ENCODE measurements at regions not wholly inside any gene's neighbourhood (a gene's known extent, or its start where the extent isn't known, plus 50 kb on each side); places are given as distances from the start of the nearest gene placed in this dataset.

- Histone ChIP-seq H3K27ac (no peak overlapping the region), H3K36me3 (no peaks in the 10 kb centered on the region), H3K9me3 (no peaks in the 10 kb centered on the region), H3K4me3 (no peak overlapping the region), H3K27me3 (no peaks in the 10 kb centered on the region), H3K4me1 (no peaks in the 10 kb centered on the region)
- TF ChIP-seq, protein P1, sequence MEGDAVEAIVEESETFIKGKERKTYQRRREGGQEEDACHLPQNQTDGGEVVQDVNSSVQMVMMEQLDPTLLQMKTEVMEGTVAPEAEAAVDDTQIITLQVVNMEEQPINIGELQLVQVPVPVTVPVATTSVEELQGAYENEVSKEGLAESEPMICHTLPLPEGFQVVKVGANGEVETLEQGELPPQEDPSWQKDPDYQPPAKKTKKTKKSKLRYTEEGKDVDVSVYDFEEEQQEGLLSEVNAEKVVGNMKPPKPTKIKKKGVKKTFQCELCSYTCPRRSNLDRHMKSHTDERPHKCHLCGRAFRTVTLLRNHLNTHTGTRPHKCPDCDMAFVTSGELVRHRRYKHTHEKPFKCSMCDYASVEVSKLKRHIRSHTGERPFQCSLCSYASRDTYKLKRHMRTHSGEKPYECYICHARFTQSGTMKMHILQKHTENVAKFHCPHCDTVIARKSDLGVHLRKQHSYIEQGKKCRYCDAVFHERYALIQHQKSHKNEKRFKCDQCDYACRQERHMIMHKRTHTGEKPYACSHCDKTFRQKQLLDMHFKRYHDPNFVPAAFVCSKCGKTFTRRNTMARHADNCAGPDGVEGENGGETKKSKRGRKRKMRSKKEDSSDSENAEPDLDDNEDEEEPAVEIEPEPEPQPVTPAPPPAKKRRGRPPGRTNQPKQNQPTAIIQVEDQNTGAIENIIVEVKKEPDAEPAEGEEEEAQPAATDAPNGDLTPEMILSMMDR (IDR thresholded peaks at IDR 0.05): no peak
- no peak for DNase-seq (ENCODE audit: low spot score)
These were observed 224.7 kb downstream of the SOX9 start for GRCh38 chr17:72345536-72345935.

DNA sequence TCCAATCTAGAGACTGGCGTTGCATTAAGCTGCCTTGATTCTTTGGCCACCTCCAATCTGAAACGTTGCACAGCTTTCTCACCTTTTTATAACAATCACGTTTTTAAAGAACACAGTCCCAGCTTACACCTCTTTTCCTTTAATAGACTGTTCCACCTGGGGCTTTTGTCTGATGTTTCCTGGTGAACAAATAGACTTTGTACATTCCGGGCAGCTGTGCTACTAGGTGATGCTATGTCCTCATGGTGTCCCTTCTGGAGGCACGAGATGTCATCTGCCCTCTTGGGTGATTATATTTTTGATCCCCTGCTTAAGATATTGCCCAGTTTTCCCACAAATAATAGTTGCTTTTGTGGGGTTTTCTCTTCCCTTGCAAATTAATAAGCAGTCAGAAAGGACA, 225.5 kb downstream of the SOX9 start:
- Histone ChIP-seq H3K4me1 (no peaks in the 10 kb centered on the region), H3K36me3 (no peaks in the 10 kb centered on the region), H3K27me3 (no peaks in the 10 kb centered on the region), H3K27ac (no peak overlapping the region), H3K9me3 (no peaks in the 10 kb centered on the region), H3K4me3 (no peak overlapping the region)
- DNase-seq (ENCODE audit: low spot score): no peak
- TF ChIP-seq, protein P1 (IDR thresholded peaks at IDR 0.05): no peak

GRCh38 chr17:72349011-72349410, 228.2 kb downstream of the SOX9 start:
- H3K27me3 ChIP-seq: no peaks in the 10 kb centered on the region

GRCh38 chr17:72349491-72349995, 228.7 kb downstream of the SOX9 start:
- Histone ChIP-seq H3K4me1 (no peaks in the 10 kb centered on the region), H3K27ac (no peak overlapping the region), H3K9me3 (peaks cover 0 to 5% of the 10 kb centered on the region in 2 donors), H3K27me3 (no peaks in the 10 kb centered on the region), H3K4me3 (no peak overlapping the region), H3K36me3 (no peaks in the 10 kb centered on the region)
- no peak for DNase-seq (ENCODE audit: low spot score)
- TF ChIP-seq, protein P1 (IDR thresholded peaks at IDR 0.05): no peak

More at GRCh38 chr17:72349011-72349410, 228.2 kb downstream of the SOX9 start:
- Histone ChIP-seq H3K27ac (no peak overlapping the region), H3K9me3 (peaks cover 0 to 3% of the 10 kb centered on the region in 2 donors), H3K4me1 (no peaks in the 10 kb centered on the region), H3K36me3 (no peaks in the 10 kb centered on the region), H3K4me3 (no peak overlapping the region)
- no peak for DNase-seq (ENCODE audit: low spot score)
- TF ChIP-seq, protein P1 (IDR thresholded peaks at IDR 0.05): no peak

DNA sequence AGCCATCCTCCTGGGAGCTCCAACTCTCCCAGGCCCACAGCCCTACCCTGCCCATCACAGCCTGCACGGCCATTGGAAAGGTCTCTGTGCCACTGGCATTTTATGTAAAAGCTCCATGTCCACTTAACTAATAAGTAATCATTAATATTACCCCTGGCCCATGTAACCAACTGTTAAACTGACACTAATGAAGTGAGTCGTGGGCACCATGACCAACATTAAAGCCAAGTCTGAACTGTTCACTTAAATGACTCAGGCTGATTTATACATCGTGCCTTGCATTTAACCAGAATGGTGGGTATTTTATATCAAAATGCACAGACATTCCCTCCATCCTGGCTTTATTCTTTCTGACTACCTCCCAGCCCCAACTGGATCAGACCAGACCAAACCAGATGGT, 229.3 kb downstream of the SOX9 start:
- H3K36me3 ChIP-seq: no peaks in the 10 kb centered on the region
- H3K9me3 ChIP-seq: peaks cover 0 to 7% of the 10 kb centered on the region in 2 donors
- H3K4me3 ChIP-seq: no peak overlapping the region
- no peaks in the 10 kb centered on the region for H3K4me1 ChIP-seq
- no peak overlapping the region for H3K27ac ChIP-seq
- no peak for DNase-seq (ENCODE audit: low spot score)
- TF ChIP-seq, protein P1 (IDR thresholded peaks at IDR 0.05): no peak
- no peaks in the 10 kb centered on the region for H3K27me3 ChIP-seq

DNA sequence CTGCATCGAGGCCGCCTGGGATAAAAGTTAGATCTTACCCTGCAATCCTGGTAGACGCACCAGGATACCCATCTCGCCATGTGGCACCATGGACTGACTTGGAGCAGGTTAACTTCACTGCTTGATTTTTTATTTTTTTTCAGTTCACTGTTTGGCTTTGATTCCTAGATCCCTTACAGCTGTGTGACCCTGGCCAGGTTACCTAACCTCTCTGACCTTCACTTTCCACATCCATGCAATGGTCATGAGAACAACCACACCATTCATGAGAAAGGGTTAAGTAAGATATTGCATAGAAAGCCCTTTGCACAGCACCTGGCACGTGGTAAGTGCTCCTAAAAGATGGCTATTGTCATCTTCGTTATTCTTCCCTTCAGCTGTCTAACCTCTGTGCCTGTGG, 230.5 kb downstream of the SOX9 start:
- Histone ChIP-seq H3K4me1 (no peaks in the 10 kb centered on the region), H3K27ac (no peak overlapping the region), H3K36me3 (no peaks in the 10 kb centered on the region), H3K27me3 (no peaks in the 10 kb centered on the region), H3K4me3 (no peak overlapping the region), H3K9me3 (peaks cover 0 to 13% of the 10 kb centered on the region in 2 donors)
- TF ChIP-seq, protein P1 (IDR thresholded peaks at IDR 0.05): no peak
- DNase-seq (ENCODE audit: low spot score): no peak
